Sigmoid colon (tissue), 6 donors: ENCODE measurements at regions not wholly inside any gene's neighbourhood (a gene's known extent, or its start where the extent isn't known, plus 50 kb on each side); places are given as distances from the start of the nearest gene placed in this dataset.

Source experiments
- DNase-seq: peaks from one replicate; pipeline ENCODE4 v3.0.0-alpha.2; 2019
- H3K27ac ChIP-seq, 4 donors: fragments of 200-600 bp; sonication (generic); one replicate each; pipeline ENCODE4 v1.5.1; 2016 to 2019; ENCODE audit warnings: mild to moderate bottlenecking in 1 of 4
- H3K27me3 ChIP-seq, 3 donors: fragments of 200-600 bp; sonication (generic); one replicate each; pipeline ENCODE4 v1.5.1; 2019; ENCODE audit warnings: mild to moderate bottlenecking in 1 of 3
- H3K36me3 ChIP-seq, 4 donors: fragments of 200-600 bp; sonication (generic); one replicate each; pipeline ENCODE4 v1.5.1; 2016 to 2019
- H3K4me1 ChIP-seq, 4 donors: fragments of 200-600 bp; sonication (generic); one replicate each; pipeline ENCODE4 v1.5.1; 2017 to 2019
- H3K4me3 ChIP-seq, 4 donors: fragments of 200-600 bp; sonication (generic); one replicate each; pipeline ENCODE4 v1.5.1; 2017 to 2019; ENCODE audit warnings: mild to moderate bottlenecking in 2 of 4, moderate library complexity in 1 of 4
- H3K9me3 ChIP-seq, 4 donors: fragments of 200-600 bp in 3 of 4; sonication (generic) in 3 of 4; one replicate each; pipeline versions ENCODE4 v1.5.1 to v1.6.1; 2013 to 2019
- EP300 ChIP-seq, 4 donors: sonication (generic); formaldehyde crosslinking; IDR thresholded peaks; one replicate each; pipeline ENCODE4 v1.6.1; 2017; ENCODE audit warnings: antibody characterized with exemption in 4 of 4
- POLR2A ChIP-seq, 2 donors: fragments of 450-650 bp; IDR thresholded peaks; one replicate each; pipeline ENCODE4 v1.6.1; 2016; ENCODE audit warnings: antibody characterized with exemption in 2 of 2, mild to moderate bottlenecking in 2 of 2, moderate library complexity in 2 of 2
- POLR2AphosphoS5 ChIP-seq, 4 donors: sonication (generic); formaldehyde crosslinking; IDR thresholded peaks; one replicate each; pipeline ENCODE4 v1.6.1; 2017; ENCODE audit warnings: antibody characterized with exemption in 4 of 4
- WGBS, 2 donors: extraction: QIAGEN DNeasy Blood & Tissue Kit; methylation state at CpG; one replicate each; pipeline ENCODE4 v1.1.7; 2013; 5-methylcytosine and 5-hydroxymethylcytosine counted together
- intact Hi-C: fragments of 100-400 bp; cut with DNase I; formaldehyde crosslinking; loops from one replicate; pipeline ENCODE4 v1.15.1; 2023
- TF ChIP-seq, protein P1 (sequence below), 4 experiments: fragments of 450-650 bp in 3 of 4; fragments of 200-600 bp in 1 of 4; IDR thresholded peaks; one replicate each; pipeline ENCODE4 v1.5.1; 2016 to 2019; ENCODE audit warnings: antibody characterized with exemption in 4 of 4, mild to moderate bottlenecking in 3 of 4, moderate library complexity in 2 of 4
- donor health status: healthy with polysubstance abuse.
- donor health status: healthy.

DNA sequence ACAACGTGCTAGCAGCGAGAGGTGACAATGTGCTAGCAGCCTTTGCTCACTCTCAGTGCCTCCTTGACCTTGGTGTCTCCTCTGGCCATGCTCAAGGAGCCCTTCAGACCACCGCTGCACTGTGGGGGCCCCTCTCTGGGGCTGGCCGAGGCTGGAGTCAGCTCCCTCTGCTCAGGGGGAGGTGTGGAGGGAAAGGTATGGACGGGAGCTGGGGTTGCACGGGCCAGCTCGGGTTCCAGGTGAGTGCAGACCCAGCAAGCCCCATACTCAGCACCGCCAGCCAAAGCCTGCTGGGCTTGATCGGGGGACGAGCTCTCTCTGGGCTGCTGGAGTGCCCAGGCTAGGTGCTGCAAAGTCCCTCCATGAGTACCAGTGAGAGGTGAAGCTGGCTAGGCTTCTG, 180.2 kb downstream of the TRIM36 start:
- no peaks in the 10 kb centered on the region for H3K4me1 ChIP-seq
- WGBS, 2 donors = 63 to 82% methylated on average over 4 to 10 of the region's 10 CpGs
- no peaks in the 10 kb centered on the region for H3K27me3 ChIP-seq
- H3K4me3 ChIP-seq = no peak overlapping the region
- H3K36me3 ChIP-seq = no peaks in the 10 kb centered on the region
- intact Hi-C loops = no loop called here
- DNase-seq = no peak
- no peaks in the 10 kb centered on the region for H3K9me3 ChIP-seq
- TF ChIP-seq, protein P1, sequence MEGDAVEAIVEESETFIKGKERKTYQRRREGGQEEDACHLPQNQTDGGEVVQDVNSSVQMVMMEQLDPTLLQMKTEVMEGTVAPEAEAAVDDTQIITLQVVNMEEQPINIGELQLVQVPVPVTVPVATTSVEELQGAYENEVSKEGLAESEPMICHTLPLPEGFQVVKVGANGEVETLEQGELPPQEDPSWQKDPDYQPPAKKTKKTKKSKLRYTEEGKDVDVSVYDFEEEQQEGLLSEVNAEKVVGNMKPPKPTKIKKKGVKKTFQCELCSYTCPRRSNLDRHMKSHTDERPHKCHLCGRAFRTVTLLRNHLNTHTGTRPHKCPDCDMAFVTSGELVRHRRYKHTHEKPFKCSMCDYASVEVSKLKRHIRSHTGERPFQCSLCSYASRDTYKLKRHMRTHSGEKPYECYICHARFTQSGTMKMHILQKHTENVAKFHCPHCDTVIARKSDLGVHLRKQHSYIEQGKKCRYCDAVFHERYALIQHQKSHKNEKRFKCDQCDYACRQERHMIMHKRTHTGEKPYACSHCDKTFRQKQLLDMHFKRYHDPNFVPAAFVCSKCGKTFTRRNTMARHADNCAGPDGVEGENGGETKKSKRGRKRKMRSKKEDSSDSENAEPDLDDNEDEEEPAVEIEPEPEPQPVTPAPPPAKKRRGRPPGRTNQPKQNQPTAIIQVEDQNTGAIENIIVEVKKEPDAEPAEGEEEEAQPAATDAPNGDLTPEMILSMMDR (IDR thresholded peaks at IDR 0.05) = no peak
- TF ChIP-seq EP300 (IDR thresholded peaks at IDR 0.05) (no peak), POLR2AphosphoS5 (IDR thresholded peaks at IDR 0.05) (no peak), POLR2A (IDR thresholded peaks at IDR 0.05) (no peak)
- H3K27ac ChIP-seq = no peak overlapping the region

DNA sequence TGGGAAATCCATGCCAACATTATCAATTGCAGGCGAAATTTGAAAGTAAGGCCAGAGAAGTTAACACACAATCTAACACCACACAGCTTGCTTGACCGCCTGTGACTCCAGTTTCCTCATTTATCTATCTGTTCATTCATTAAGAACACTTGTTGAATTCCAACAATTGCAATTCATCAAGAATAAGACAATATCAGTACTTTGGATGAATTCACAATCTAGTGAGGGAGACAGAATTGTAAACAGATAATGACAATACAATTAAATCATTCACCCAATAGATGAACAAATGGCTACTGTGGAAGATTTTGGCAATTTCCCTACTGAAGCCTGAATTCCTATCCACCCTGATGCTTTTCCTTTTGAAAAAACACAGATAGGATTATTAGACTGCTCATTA, 181.6 kb downstream of the TRIM36 start:
- Histone ChIP-seq H3K9me3 (no peaks in the 10 kb centered on the region), H3K27ac (no peak overlapping the region), H3K27me3 (no peaks in the 10 kb centered on the region), H3K4me3 (no peak overlapping the region), H3K4me1 (no peaks in the 10 kb centered on the region), H3K36me3 (no peaks in the 10 kb centered on the region)
- no peak for DNase-seq
- intact Hi-C loops = loop anchor here (1.0 kb wide), 1 partner anchor 12 kb away; no protein-coding TSS in a partner anchor
- TF ChIP-seq POLR2A (IDR thresholded peaks at IDR 0.05) (no peak), EP300 (IDR thresholded peaks at IDR 0.05) (no peak), POLR2AphosphoS5 (IDR thresholded peaks at IDR 0.05) (no peak)
- TF ChIP-seq, protein P1 (IDR thresholded peaks at IDR 0.05) = no peak
- 78 to 79% methylated on average over 2 of the region's 2 CpGs for WGBS, 2 donors

DNA sequence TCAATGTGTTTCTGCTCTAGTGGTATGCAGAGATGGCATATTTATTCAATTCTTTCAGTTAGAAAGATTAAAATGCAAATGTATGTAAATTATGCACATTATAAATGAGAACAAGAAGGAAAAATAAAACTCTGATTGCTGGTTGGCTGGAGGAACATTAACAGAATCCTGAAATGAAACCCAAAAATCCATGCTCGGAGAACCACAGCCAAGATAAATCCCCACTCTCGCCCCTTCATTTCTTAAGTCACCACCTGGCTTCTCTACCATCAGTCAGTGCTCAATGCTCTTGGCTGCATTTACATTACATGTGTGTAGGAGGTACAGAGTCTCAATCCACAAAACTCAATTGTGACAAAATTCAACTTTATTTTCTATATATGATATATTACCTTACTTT, 184.9 kb downstream of the TRIM36 start:
- intact Hi-C loops = no loop called here
- WGBS, 2 donors = 93 to 95% methylated on average over 2 of the region's 2 CpGs

DNA sequence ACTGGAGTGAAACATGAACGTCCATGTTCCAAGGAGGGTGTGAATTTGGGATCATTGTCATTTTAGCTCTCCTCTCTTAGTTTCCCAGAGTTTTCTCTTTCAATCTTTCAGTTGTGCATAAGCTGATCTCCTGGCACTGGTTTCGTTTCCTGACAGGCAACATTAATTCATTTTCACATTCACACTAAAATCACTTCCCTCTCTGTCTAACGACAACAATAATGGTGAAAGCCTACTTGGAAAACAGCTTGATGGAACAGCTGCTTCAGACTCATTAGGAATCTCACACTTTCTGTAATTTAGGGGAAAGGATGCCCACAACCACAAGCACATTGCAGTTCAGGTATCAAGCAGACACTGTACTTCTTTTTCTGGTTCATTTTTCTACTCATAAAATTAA, 188.6 kb downstream of the TRIM36 start:
- H3K9me3 ChIP-seq = no peaks in the 10 kb centered on the region
- no peaks in the 10 kb centered on the region for H3K36me3 ChIP-seq
- no peak for DNase-seq
- H3K4me1 ChIP-seq = no peaks in the 10 kb centered on the region
- 68 to 73% methylated on average over 3 of the region's 3 CpGs for WGBS, 2 donors
- intact Hi-C loops = no loop called here
- H3K27ac ChIP-seq = no peak overlapping the region
- TF ChIP-seq, protein P1 (IDR thresholded peaks at IDR 0.05) = no peak
- TF ChIP-seq POLR2A (IDR thresholded peaks at IDR 0.05) (no peak), EP300 (IDR thresholded peaks at IDR 0.05) (no peak), POLR2AphosphoS5 (IDR thresholded peaks at IDR 0.05) (no peak)
- H3K4me3 ChIP-seq = no peak overlapping the region
- H3K27me3 ChIP-seq = no peaks in the 10 kb centered on the region

More for the DNA sequence above, 184.9 kb downstream of the TRIM36 start:
- Histone ChIP-seq H3K27me3 (no peaks in the 10 kb centered on the region), H3K4me3 (no peak overlapping the region), H3K9me3 (no peaks in the 10 kb centered on the region), H3K4me1 (no peaks in the 10 kb centered on the region), H3K36me3 (no peaks in the 10 kb centered on the region), H3K27ac (no peak overlapping the region)
- no peak for DNase-seq
- TF ChIP-seq POLR2A (IDR thresholded peaks at IDR 0.05) (no peak), POLR2AphosphoS5 (IDR thresholded peaks at IDR 0.05) (no peak), EP300 (IDR thresholded peaks at IDR 0.05) (no peak)
- TF ChIP-seq, protein P1 (IDR thresholded peaks at IDR 0.05) = no peak

DNA sequence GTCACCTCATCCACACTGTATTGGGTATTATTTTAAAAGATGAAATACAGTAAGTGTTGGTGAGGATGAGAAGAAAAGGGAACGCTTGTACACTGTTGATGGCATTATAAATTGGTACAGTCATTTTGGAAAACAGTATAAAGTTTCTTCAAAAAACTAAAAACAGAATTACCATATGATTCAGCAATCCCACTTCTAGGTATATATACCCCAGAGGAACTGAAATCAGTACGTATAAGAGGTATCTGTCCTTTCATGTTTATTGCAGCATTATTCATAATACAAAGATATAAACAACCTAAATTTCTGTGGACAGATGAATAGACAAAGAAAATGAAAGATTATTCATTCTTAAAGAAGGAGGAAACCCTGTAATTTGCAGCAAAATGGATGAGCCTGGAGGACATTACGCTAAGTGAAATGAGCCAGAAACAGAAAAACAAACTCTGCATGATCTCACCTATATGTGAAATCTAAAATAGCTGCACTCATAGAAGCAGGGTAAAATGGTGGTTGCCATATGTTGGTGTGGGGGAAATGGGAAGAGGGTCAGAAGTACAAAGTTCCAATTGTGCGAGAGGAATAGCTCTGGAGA, 191.6 kb downstream of the TRIM36 start:
- Histone ChIP-seq H3K4me1 (no peaks in the 10 kb centered on the region), H3K27me3 (no peaks in the 10 kb centered on the region), H3K9me3 (no peaks in the 10 kb centered on the region), H3K4me3 (no peak overlapping the region), H3K27ac (no peak overlapping the region), H3K36me3 (no peaks in the 10 kb centered on the region)
- TF ChIP-seq POLR2AphosphoS5 (IDR thresholded peaks at IDR 0.05) (no peak), EP300 (IDR thresholded peaks at IDR 0.05) (no peak), POLR2A (IDR thresholded peaks at IDR 0.05) (no peak)
- TF ChIP-seq, protein P1 (IDR thresholded peaks at IDR 0.05) = no peak
- DNase-seq = no peak
- intact Hi-C loops = no loop called here
- WGBS, 2 donors = 86% methylated on average over 4 of the region's 4 CpGs
